Rectal smooth muscle tissue (tissue), 1 donor: ENCODE measurements at regions not wholly inside any gene's neighbourhood (a gene's known extent, or its start where the extent isn't known, plus 50 kb on each side); places are given as distances from the start of the nearest gene placed in this dataset.
"Not testable (repeated sequence)": the region's sequence is repeated elsewhere in the genome, so short reads cannot be mapped to it uniquely, and the experiment has no call there.

Experiments used
- H3K27ac ChIP-seq: one replicate; pipeline ENCODE4 v1.7.0; 2013; ENCODE audit warnings: low read depth, low read length, inconsistent platforms
- H3K27me3 ChIP-seq: one replicate; pipeline ENCODE4 v1.7.0; 2013; ENCODE audit warnings: low read length; ENCODE audit not compliant: control insufficient read depth, insufficient read depth
- H3K36me3 ChIP-seq: one replicate; pipeline ENCODE4 v1.7.0; 2013; ENCODE audit warnings: low read length; ENCODE audit not compliant: control insufficient read depth, insufficient read depth
- H3K4me1 ChIP-seq: one replicate; pipeline ENCODE4 v1.7.0; 2013; ENCODE audit warnings: low read length; ENCODE audit not compliant: control insufficient read depth, insufficient read depth
- H3K4me3 ChIP-seq: one replicate; pipeline ENCODE4 v1.7.0; 2013; ENCODE audit warnings: low read length
- H3K9ac ChIP-seq: one replicate; pipeline ENCODE4 v1.7.0; 2013; ENCODE audit warnings: low read length

GRCh38 chrX:980587-981235, 231.7 kb downstream of the CRLF2 start:
- Histone ChIP-seq H3K36me3 (no peaks in the 10 kb centered on the region), H3K9ac (no peak overlapping the region), H3K4me3 (no peak overlapping the region), H3K27me3 (no peaks in the 10 kb centered on the region), H3K27ac (no peak overlapping the region), H3K4me1 (no peaks in the 10 kb centered on the region)

DNA sequence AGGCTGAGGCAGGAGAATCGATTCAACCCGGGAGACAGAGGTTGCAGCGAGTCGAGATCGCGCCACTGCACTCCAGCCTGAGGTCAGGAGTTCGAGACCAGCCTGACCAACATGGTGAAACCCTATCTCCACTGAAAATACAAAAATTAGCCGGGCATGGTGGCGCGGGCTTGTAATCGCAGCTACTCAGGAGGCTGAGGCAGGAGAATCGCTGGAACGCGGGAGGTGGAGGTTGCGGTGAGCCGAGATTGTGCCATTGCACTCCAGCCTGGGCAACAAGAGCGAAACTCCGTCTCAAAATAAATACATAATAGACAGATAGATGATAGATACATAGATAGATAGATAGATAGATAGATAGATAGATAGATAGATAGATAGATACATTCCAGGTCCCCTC, 233.3 kb downstream of the CRLF2 start:
- not testable (repeated sequence) for H3K36me3 ChIP-seq, H3K9ac ChIP-seq, H3K27ac ChIP-seq, H3K4me3 ChIP-seq, H3K4me1 ChIP-seq, H3K27me3 ChIP-seq

GRCh38 chrX:973010-973632, 239.3 kb downstream of the CRLF2 start:
- H3K4me3 ChIP-seq: no peak overlapping the region
- H3K27ac ChIP-seq: no peak overlapping the region
- no peaks in the 10 kb centered on the region for H3K4me1 ChIP-seq
- H3K9ac ChIP-seq: no peak overlapping the region
- H3K27me3 ChIP-seq: no peaks in the 10 kb centered on the region
- no peaks in the 10 kb centered on the region for H3K36me3 ChIP-seq

- H3K4me3 ChIP-seq: no peak overlapping the region
- no peak overlapping the region for H3K9ac ChIP-seq
- H3K36me3 ChIP-seq: no peaks in the 10 kb centered on the region
- no peaks in the 10 kb centered on the region for H3K27me3 ChIP-seq
- H3K27ac ChIP-seq: no peak overlapping the region
- no peaks in the 10 kb centered on the region for H3K4me1 ChIP-seq
Observed at GRCh38 chrX:968148-968965, 244.1 kb downstream of the CRLF2 start.

GRCh38 chrX:966396-967070, 245.9 kb downstream of the CRLF2 start:
- no peak overlapping the region for H3K9ac ChIP-seq
- no peaks in the 10 kb centered on the region for H3K27me3 ChIP-seq
- H3K4me3 ChIP-seq: no peak overlapping the region
- no peak overlapping the region for H3K27ac ChIP-seq
- no peaks in the 10 kb centered on the region for H3K4me1 ChIP-seq
- H3K36me3 ChIP-seq: no peaks in the 10 kb centered on the region

- H3K4me3 ChIP-seq: no peak overlapping the region
- no peaks in the 10 kb centered on the region for H3K36me3 ChIP-seq
- no peak overlapping the region for H3K9ac ChIP-seq
- no peak overlapping the region for H3K27ac ChIP-seq
- no peaks in the 10 kb centered on the region for H3K27me3 ChIP-seq
- H3K4me1 ChIP-seq: no peaks in the 10 kb centered on the region
Observed at GRCh38 chrX:964831-965416, 247.5 kb downstream of the CRLF2 start.

- no peaks in the 10 kb centered on the region for H3K36me3 ChIP-seq
- H3K27me3 ChIP-seq: no peaks in the 10 kb centered on the region
Observed at GRCh38 chrX:960821-961220, 251.6 kb downstream of the CRLF2 start.

GRCh38 chrX:959595-959994, 252.9 kb downstream of the CRLF2 start:
- H3K9ac ChIP-seq: no peak overlapping the region
- no peak overlapping the region for H3K4me3 ChIP-seq
- no peak overlapping the region for H3K27ac ChIP-seq
- no peaks in the 10 kb centered on the region for H3K4me1 ChIP-seq
- H3K27me3 ChIP-seq: no peaks in the 10 kb centered on the region
- H3K36me3 ChIP-seq: no peaks in the 10 kb centered on the region

More at GRCh38 chrX:960821-961220, 251.6 kb downstream of the CRLF2 start:
- Histone ChIP-seq H3K4me1 (no peaks in the 10 kb centered on the region), H3K27ac (no peak overlapping the region), H3K4me3 (no peak overlapping the region), H3K9ac (no peak overlapping the region)

DNA sequence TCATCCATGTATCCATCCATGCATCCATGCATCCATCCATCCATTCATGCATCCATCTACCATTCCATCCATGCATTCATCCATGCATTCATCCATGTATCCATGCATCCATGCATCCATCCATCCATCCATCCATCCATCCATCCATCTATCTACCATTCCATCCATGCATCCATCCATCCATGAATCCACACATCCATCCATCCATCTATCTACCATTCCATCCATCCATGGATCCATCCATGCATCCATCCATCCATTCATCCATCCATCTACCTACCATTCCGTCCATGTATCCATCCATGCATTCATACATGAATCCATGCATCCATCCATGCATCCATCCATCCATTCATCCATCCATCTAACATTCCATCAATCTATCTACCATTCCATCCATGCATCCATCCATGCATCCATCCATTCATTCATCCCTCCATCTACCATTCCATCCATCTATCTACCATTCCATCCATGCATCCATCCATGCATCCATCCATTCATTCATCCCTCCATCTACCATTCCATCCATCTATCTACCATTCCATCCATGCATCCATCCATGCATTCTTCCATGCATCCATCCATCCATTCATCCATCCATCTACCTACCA, 257.2 kb downstream of the CRLF2 start:
- H3K27ac ChIP-seq, H3K9ac ChIP-seq, H3K27me3 ChIP-seq, H3K4me1 ChIP-seq, H3K4me3 ChIP-seq, H3K36me3 ChIP-seq: not testable (repeated sequence)

DNA sequence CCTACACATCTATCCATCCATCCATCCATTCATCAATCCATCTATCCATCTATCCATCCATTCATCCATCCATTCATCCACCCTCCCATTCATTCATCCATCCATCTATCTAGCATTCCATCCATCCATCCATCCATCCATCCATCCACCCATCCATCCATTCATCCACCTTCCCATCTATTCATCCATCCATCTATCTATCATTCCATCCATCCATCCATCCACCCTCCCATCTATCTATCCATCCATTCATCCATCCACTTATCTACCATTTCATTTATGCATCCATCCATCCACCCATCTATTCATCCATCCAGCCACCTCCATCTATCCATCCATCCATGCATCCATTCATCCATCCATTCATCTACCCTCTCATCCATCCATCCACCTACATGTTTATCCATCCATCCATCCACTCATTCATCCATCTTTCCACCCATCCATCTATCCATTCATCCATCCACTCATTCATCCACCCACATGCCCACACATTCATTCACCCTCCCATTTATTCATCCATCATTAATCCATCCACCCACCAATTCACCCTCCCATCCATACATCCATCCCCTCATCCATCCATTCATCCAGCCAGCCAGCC, 258.5 kb downstream of the CRLF2 start:
- Histone ChIP-seq H3K27ac (no peak overlapping the region), H3K36me3 (no peaks in the 10 kb centered on the region), H3K27me3 (no peaks in the 10 kb centered on the region), H3K4me3 (no peak overlapping the region), H3K4me1 (no peaks in the 10 kb centered on the region), H3K9ac (no peak overlapping the region)

DNA sequence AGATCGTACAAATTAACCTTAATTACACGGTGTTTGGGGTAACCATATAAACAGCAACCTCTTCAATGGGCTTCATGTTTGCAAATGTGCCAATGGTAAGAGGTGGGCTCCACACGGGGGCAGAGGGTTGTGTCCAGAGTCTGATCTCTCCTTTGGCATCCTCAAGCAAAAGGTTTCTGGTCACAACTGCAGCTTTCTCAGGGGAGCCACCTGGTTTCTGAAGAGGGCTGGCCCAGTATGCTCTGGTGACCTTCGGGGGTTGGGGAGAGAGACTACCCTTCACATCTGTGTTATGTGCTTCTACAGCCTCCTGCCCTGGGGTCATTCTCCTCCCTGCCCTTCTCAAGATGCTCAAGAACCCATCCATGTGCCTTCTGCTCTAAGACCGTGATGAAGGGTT, 259.6 kb downstream of the CRLF2 start:
- Histone ChIP-seq H3K27me3 (no peaks in the 10 kb centered on the region), H3K9ac (no peak overlapping the region), H3K4me3 (no peak overlapping the region), H3K27ac (no peak overlapping the region), H3K4me1 (no peaks in the 10 kb centered on the region), H3K36me3 (no peaks in the 10 kb centered on the region)
